ENCODE measurements at regions not wholly inside any gene's neighbourhood (a gene's known extent, or its start where the extent isn't known, plus 50 kb on each side); places are given as distances from the start of the nearest gene placed in this dataset.
"Not testable (repeated sequence)": the region's sequence is repeated elsewhere in the genome, so short reads cannot be mapped to it uniquely, and the experiment has no call there.

DNA sequence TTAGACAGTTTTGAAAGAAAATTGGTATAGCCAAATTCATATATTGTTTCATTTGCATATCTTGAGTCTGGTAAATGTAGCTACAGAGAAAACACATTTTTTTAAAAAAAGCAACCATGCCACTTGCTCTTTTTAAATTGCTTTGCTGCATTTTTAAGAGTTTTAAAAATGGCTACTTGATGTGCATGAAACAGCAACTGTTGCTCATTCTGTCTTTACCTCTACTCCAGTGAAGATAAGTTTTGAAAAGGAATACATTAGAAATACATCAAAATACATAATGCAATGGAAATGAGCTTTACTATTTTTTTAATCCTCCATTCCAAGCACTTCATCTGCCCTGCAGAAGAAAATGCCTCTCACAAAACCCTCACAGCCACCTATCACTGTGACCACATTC lies 95.5 kb downstream of the IFI44 start:
- intact Hi-C loops (cut with DNase I, micrococcal nuclease) = no loop called here
- ATAC-seq = no peak

DNA sequence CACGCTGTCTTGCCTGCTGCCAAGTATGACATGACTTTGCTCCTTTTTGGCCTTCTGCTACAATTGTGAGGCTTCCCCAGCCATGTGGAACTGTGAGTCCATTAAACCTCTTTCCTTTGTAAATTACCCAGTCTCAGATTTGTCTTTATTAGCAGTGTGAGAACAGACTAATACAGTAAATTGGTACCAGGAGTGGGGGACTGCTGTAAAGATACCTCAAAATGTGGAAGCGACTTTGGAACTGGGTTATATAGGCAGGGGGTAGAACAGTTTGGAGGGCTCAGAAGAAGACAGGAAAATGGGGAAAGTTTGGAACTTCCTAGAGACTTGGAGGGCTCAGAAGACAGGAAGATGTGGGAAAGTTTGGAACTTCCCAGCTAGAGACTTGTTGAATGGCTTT lies 104.0 kb downstream of the IFI44 start:
- H3K9me3 Mint-ChIP-seq (ENCODE audit: low read depth) = peaks cover 10% of the 10 kb centered on the region
- H3K4me3 Mint-ChIP-seq; ATAC-seq; DNase-seq; H3K27me3 Mint-ChIP-seq; intact Hi-C loops (cut with DNase I, micrococcal nuclease); CTCF ChIA-PET; H3K4me1 Mint-ChIP-seq; H3K27ac Mint-ChIP-seq; H3K36me3 Mint-ChIP-seq (ENCODE audit: low read depth): not testable (repeated sequence)
- POLR2A ChIA-PET = interaction anchor here (0.6 kb wide), 1 partner anchor 49 kb away, joined by 3 read pairs; no protein-coding TSS in a partner anchor

More for the DNA sequence above, 95.5 kb downstream of the IFI44 start:
- Mint-ChIP-seq H3K27me3 (peaks cover 2% of the 10 kb centered on the region), H3K4me3 (no peak overlapping the region), H3K4me1 (no peaks in the 10 kb centered on the region), H3K36me3 (ENCODE audit: low read depth) (no peaks in the 10 kb centered on the region), H3K27ac (no peak overlapping the region), H3K9me3 (ENCODE audit: low read depth) (no peaks in the 10 kb centered on the region)
- DNase-seq = no peak
- ChIA-PET CTCF (no interaction called here), POLR2A (no interaction called here)

GRCh38 chr1:78755986-78756385 lies 106.4 kb downstream of the IFI44 start:
- ChIA-PET POLR2A (interaction anchor here (0.6 kb wide), 1 partner anchor 310 kb away, joined by 3 read pairs; no protein-coding TSS in a partner anchor), CTCF (interaction anchor here (0.8 kb wide), 1 partner anchor 84 kb away, joined by 3 read pairs; no protein-coding TSS in a partner anchor)
- intact Hi-C loops (cut with DNase I, micrococcal nuclease) = no loop called here
- H3K4me3 Mint-ChIP-seq = no peak overlapping the region
- no peak for DNase-seq
- peaks cover 10% of the 10 kb centered on the region for H3K9me3 Mint-ChIP-seq (ENCODE audit: low read depth)
- H3K4me1 Mint-ChIP-seq = no peaks in the 10 kb centered on the region
- peaks cover 2% of the 10 kb centered on the region for H3K27me3 Mint-ChIP-seq
- H3K27ac Mint-ChIP-seq = no peak overlapping the region
- ATAC-seq = no peak
- H3K36me3 Mint-ChIP-seq (ENCODE audit: low read depth) = no peaks in the 10 kb centered on the region

GRCh38 chr1:78758506-78758905 lies 108.9 kb downstream of the IFI44 start:
- ATAC-seq (no peak), DNase-seq (no peak)
- Mint-ChIP-seq H3K4me1 (no peaks in the 10 kb centered on the region), H3K9me3 (ENCODE audit: low read depth) (peaks cover 10% of the 10 kb centered on the region), H3K4me3 (no peak overlapping the region), H3K27me3 (peaks cover 2% of the 10 kb centered on the region), H3K36me3 (ENCODE audit: low read depth) (no peaks in the 10 kb centered on the region), H3K27ac (no peak overlapping the region)
- ChIA-PET POLR2A (no interaction called here), CTCF (no interaction called here)
- intact Hi-C loops (cut with DNase I, micrococcal nuclease) = no loop called here

DNA sequence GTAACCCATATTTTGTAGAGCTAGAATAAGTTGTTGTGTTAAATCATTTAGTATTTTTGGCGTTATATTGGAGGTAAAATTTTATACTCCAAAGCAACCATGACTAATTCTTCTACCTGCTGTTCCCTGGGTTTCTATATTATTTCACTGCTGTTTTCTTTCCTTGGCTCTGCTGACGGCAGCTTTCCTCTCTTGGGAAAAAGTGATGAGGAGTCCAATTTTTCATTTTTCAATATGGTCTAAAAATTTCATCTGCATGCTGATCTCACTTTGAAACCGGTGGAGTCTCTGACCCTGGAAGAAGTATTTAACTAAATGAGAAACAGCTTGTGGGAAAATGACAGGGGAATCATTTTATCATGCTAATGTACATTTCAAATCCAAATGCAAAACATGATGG lies 110.2 kb downstream of the IFI44 start:
- no peak overlapping the region for H3K27ac Mint-ChIP-seq
- ChIA-PET CTCF (interaction anchor here (0.7 kb wide), 1 partner anchor 210 kb away, joined by 3 read pairs; no protein-coding TSS in a partner anchor), POLR2A (no interaction called here)
- no peaks in the 10 kb centered on the region for H3K27me3 Mint-ChIP-seq
- H3K4me3 Mint-ChIP-seq = no peak overlapping the region
- no peaks in the 10 kb centered on the region for H3K4me1 Mint-ChIP-seq
- intact Hi-C loops (cut with DNase I, micrococcal nuclease) = no loop called here
- H3K36me3 Mint-ChIP-seq (ENCODE audit: low read depth) = no peaks in the 10 kb centered on the region
- ATAC-seq (no peak), DNase-seq (no peak)
- peaks cover 5% of the 10 kb centered on the region for H3K9me3 Mint-ChIP-seq (ENCODE audit: low read depth)

DNA sequence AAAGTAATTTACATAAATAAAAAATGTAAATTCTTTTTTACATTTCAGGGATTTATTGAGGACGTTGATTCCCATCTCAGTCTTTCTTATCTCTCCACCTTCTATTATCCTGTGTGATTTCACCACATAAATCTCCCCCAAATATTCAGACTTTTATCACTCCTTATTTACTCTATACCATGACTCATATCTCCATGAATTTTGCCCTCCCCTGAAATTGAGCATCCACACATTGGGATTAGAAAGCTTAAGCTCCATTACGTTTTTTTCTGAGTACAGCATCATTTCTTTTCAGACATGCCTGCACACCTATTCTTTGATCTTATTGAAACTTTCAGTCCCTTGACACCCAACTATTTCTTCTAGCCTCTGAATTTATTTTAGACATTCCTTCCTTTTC lies 111.2 kb downstream of the IFI44 start:
- peaks cover under 1% of the 10 kb centered on the region for H3K9me3 Mint-ChIP-seq (ENCODE audit: low read depth)
- H3K4me3 Mint-ChIP-seq = no peak overlapping the region
- ChIA-PET POLR2A (no interaction called here), CTCF (no interaction called here)
- no peak for ATAC-seq
- intact Hi-C loops (cut with DNase I, micrococcal nuclease) = no loop called here
- DNase-seq = no peak
- H3K27me3 Mint-ChIP-seq = no peaks in the 10 kb centered on the region
- H3K27ac Mint-ChIP-seq = no peak overlapping the region
- H3K36me3 Mint-ChIP-seq (ENCODE audit: low read depth) = no peaks in the 10 kb centered on the region
- H3K4me1 Mint-ChIP-seq = no peaks in the 10 kb centered on the region

DNA sequence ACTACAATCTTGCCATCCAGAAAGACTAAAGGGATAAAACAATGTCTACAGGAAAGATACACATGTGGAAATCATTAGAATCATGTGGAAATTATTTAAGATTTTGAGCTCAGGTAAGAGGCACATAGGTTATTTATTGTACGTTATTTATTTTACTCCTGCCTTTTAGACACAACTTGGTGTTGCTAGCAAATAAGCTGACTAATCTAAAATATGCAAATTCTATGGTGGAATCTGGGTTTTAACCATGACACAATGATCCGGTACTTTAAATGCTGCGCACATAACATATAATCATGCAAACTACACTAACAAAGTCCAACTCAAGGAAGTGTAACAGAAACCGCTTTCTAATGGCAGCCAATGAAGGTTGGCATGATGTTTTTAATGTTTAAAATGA lies 112.5 kb downstream of the IFI44 start:
- ATAC-seq = no peak
- no peaks in the 10 kb centered on the region for H3K4me1 Mint-ChIP-seq
- no peaks in the 10 kb centered on the region for H3K36me3 Mint-ChIP-seq (ENCODE audit: low read depth)
- no peaks in the 10 kb centered on the region for H3K9me3 Mint-ChIP-seq (ENCODE audit: low read depth)
- CTCF ChIA-PET = no interaction called here
- POLR2A ChIA-PET = no interaction called here
- peaks cover 3% of the 10 kb centered on the region for H3K27me3 Mint-ChIP-seq
- no peak overlapping the region for H3K27ac Mint-ChIP-seq
- intact Hi-C loops (cut with DNase I, micrococcal nuclease) = no loop called here
- no peak overlapping the region for H3K4me3 Mint-ChIP-seq
- no peak for DNase-seq

- ATAC-seq = no peak
- POLR2A ChIA-PET = no interaction called here
- DNase-seq = no peak
Measured at GRCh38 chr1:78765489-78765888, 115.9 kb downstream of the IFI44 start.

GRCh38 chr1:78779831-78780230 lies 130.2 kb downstream of the IFI44 start:
- no peaks in the 10 kb centered on the region for H3K36me3 Mint-ChIP-seq (ENCODE audit: low read depth)
- no peaks in the 10 kb centered on the region for H3K4me1 Mint-ChIP-seq
- no peak overlapping the region for H3K4me3 Mint-ChIP-seq
- intact Hi-C loops (cut with DNase I, micrococcal nuclease) = no loop called here
- H3K27me3 Mint-ChIP-seq = peaks cover 5% of the 10 kb centered on the region
- H3K9me3 Mint-ChIP-seq (ENCODE audit: low read depth) = no peaks in the 10 kb centered on the region
- POLR2A ChIA-PET = no interaction called here
- no peak overlapping the region for H3K27ac Mint-ChIP-seq
- ATAC-seq (no peak), DNase-seq (no peak)
- CTCF ChIA-PET = no interaction called here

More at GRCh38 chr1:78765489-78765888, 115.9 kb downstream of the IFI44 start:
- Mint-ChIP-seq H3K36me3 (ENCODE audit: low read depth) (no peaks in the 10 kb centered on the region), H3K4me3 (no peak overlapping the region), H3K9me3 (ENCODE audit: low read depth) (no peaks in the 10 kb centered on the region), H3K4me1 (no peaks in the 10 kb centered on the region), H3K27me3 (peaks cover 3% of the 10 kb centered on the region), H3K27ac (no peak overlapping the region)
- intact Hi-C loops (cut with DNase I, micrococcal nuclease) = no loop called here
- CTCF ChIA-PET = no interaction called here

DNA sequence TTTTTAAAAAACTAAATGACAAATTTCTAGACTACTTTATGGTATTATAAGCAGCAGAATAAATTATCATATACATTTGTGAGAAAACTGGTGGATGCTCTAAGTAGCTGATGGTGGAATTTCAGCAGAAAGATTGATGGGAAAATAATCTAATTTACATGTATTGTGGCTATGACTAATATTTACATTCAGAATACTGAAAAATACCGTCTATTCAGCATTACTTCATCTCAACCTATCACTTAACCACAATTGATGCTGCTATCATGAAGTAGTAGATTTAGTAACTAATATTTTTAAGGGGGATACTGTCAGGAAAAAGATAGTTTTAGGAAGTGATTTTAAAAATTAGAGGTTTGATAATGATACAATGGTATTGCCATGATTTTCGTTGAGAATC lies 137.9 kb downstream of the IFI44 start:
- Mint-ChIP-seq H3K4me1 (no peaks in the 10 kb centered on the region), H3K27me3 (no peaks in the 10 kb centered on the region), H3K27ac (no peak overlapping the region), H3K36me3 (ENCODE audit: low read depth) (no peaks in the 10 kb centered on the region), H3K9me3 (ENCODE audit: low read depth) (peaks cover 2% of the 10 kb centered on the region), H3K4me3 (no peak overlapping the region)
- ATAC-seq (no peak), DNase-seq (no peak)
- ChIA-PET CTCF (no interaction called here), POLR2A (no interaction called here)
- intact Hi-C loops (cut with DNase I, micrococcal nuclease) = no loop called here

DNA sequence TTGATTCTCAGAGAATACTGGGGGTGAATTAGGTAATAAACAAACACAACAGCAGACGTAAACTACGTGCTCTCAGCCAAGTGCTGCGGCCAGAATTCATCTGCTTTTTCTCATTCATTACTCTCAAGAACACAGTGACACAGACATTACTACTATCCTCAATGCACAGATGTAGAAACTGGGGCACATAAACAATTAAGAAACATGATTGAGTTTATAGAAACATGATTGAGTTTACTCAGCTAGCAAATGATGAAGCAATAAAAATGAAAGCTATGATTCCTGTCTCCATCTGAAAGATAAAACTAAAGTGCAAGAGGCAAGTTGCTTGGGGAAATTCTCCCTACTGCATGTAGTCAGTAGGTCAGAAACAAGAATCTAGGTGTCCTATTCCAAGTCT lies 140.5 kb downstream of the IFI44 start:
- no peaks in the 10 kb centered on the region for H3K27me3 Mint-ChIP-seq
- ChIA-PET POLR2A (no interaction called here), CTCF (no interaction called here)
- no peaks in the 10 kb centered on the region for H3K36me3 Mint-ChIP-seq (ENCODE audit: low read depth)
- no peak for ATAC-seq
- no peaks in the 10 kb centered on the region for H3K4me1 Mint-ChIP-seq
- DNase-seq = no peak
- intact Hi-C loops (cut with DNase I, micrococcal nuclease) = no loop called here
- H3K4me3 Mint-ChIP-seq = no peak overlapping the region
- H3K27ac Mint-ChIP-seq = no peak overlapping the region
- peaks cover 2% of the 10 kb centered on the region for H3K9me3 Mint-ChIP-seq (ENCODE audit: low read depth)

GRCh38 chr1:78792756-78793155 lies 143.1 kb downstream of the IFI44 start:
- Mint-ChIP-seq H3K27me3 (peaks cover 2% of the 10 kb centered on the region), H3K4me3 (no peak overlapping the region), H3K36me3 (ENCODE audit: low read depth) (no peaks in the 10 kb centered on the region), H3K9me3 (ENCODE audit: low read depth) (peaks cover 2% of the 10 kb centered on the region), H3K27ac (no peak overlapping the region), H3K4me1 (no peaks in the 10 kb centered on the region)
- intact Hi-C loops (cut with DNase I, micrococcal nuclease) = no loop called here
- DNase-seq (no peak), ATAC-seq (no peak)
- ChIA-PET POLR2A (no interaction called here), CTCF (no interaction called here)

GRCh38 chr1:78797108-78797781 lies 147.6 kb downstream of the IFI44 start:
- ChIA-PET CTCF (no interaction called here), POLR2A (no interaction called here)
- Mint-ChIP-seq H3K27ac (no peak overlapping the region), H3K36me3 (ENCODE audit: low read depth) (no peaks in the 10 kb centered on the region), H3K9me3 (ENCODE audit: low read depth) (no peaks in the 10 kb centered on the region), H3K4me3 (no peak overlapping the region), H3K4me1 (no peaks in the 10 kb centered on the region), H3K27me3 (peaks cover 2% of the 10 kb centered on the region)
- intact Hi-C loops (cut with DNase I, micrococcal nuclease) = no loop called here
- no peak for DNase-seq
- no peak for ATAC-seq

Data from activated CD4-positive, alpha-beta T cell treated with anti-CD3 and anti-CD28 coated beads for 36 hours (primary cell).